Retinal pigment epithelial cell (primary cell): ENCODE measurements at regions not wholly inside any gene's neighbourhood (a gene's known extent, or its start where the extent isn't known, plus 50 kb on each side); places are given as distances from the start of the nearest gene placed in this dataset.

ENCODE experiments used
- DNase-seq: peaks from one replicate; pipeline ENCODE4 v3.0.0-alpha.2; 2010; ENCODE audit warnings: low read depth
- H3K4me3 ChIP-seq: 2 replicates; pipeline ENCODE4 v1.5.1; 2011; ENCODE audit warnings: mild to moderate bottlenecking, low read length, control low read depth, moderate library complexity
- TF ChIP-seq, protein P1 (sequence below): conservative IDR thresholded peaks from 2 replicates; pipeline ENCODE4 v1.5.1; 2011; ENCODE audit warnings: low read depth, low read length, control low read depth, inconsistent platforms

DNA sequence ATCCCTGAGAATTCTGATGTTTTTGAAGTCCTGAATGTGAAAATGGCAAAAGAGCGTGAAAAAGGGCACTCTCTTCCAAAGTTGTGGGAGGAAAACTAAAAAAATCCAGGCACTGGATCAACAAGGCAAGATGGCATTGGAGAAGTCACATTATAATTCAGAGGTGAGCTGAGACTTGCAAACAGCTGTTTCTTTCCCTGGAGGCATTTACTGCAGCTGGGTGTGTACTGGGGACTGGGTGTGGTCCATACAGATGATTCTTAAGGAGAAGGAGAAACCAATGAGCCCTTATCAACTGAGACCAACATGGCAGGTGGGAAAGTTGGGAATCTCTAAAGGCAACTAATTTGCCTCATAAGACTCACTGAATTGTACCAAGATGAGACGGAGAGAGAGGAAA, 313.9 kb downstream of the TRIB2 start:
- TF ChIP-seq, protein P1, sequence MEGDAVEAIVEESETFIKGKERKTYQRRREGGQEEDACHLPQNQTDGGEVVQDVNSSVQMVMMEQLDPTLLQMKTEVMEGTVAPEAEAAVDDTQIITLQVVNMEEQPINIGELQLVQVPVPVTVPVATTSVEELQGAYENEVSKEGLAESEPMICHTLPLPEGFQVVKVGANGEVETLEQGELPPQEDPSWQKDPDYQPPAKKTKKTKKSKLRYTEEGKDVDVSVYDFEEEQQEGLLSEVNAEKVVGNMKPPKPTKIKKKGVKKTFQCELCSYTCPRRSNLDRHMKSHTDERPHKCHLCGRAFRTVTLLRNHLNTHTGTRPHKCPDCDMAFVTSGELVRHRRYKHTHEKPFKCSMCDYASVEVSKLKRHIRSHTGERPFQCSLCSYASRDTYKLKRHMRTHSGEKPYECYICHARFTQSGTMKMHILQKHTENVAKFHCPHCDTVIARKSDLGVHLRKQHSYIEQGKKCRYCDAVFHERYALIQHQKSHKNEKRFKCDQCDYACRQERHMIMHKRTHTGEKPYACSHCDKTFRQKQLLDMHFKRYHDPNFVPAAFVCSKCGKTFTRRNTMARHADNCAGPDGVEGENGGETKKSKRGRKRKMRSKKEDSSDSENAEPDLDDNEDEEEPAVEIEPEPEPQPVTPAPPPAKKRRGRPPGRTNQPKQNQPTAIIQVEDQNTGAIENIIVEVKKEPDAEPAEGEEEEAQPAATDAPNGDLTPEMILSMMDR, result no peak
- DNase-seq, result no peak
- H3K4me3 ChIP-seq, result no peak overlapping the region

GRCh38 chr2:13034861-13035260, 318.1 kb downstream of the TRIB2 start:
- no peak for DNase-seq
- TF ChIP-seq, protein P1, result no peak
- no peak overlapping the region for H3K4me3 ChIP-seq

GRCh38 chr2:13035866-13036265, 319.1 kb downstream of the TRIB2 start:
- no peak for DNase-seq
- TF ChIP-seq, protein P1, result no peak
- no peak overlapping the region for H3K4me3 ChIP-seq

DNA sequence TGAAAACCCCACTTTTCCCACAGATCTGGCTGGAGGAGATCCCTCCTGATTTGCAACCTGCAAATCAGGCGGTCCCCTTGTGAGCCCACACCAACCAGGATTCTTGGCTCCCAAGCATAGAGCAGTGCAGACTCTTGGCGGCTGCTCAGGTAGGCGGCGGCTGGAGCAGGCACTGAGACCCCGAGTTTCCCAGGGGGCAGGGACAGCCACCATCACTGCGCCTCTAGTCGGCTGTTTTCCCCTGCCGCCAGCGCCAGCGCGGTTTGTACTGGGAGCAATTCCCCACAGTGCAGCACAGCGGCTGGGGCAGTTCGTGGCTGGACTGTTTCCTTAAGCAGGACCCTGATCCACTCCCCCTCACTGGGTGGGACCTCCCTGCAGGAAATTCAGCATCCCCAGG, 323.3 kb downstream of the TRIB2 start:
- H3K4me3 ChIP-seq, result no peak overlapping the region
- DNase-seq, result no peak
- TF ChIP-seq, protein P1, result no peak

DNA sequence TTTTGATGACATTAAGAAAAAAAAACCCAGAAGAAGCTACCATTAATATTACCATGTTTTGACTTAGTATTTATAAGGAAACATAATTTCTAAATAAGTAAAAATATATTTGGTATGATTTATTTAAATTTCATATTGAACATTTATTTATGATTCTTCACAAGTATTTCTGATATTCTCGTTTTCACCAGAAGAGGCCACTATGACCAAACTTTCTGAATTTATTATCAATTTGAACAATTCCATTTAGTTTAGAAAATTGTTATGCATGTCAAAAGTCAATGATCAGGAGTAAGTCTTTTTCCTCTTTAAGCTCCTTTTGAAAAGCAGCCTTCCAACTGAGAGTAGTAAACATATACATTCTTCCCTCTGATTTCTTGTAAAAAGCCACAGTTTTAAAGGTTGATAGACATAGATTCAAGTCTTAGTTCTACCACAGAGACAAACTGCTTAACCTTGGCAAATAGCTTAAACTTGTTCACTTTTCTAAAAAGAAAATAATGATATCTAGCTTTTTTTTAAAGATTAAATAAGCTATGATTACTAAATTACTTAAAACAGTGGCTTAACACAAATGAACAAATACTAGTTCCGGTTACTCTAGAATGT, 329.9 kb downstream of the TRIB2 start:
- H3K4me3 ChIP-seq, result no peak overlapping the region
- TF ChIP-seq, protein P1, result peak; percentile 36
- DNase-seq, result no peak

GRCh38 chr2:13050764-13051163, 334.0 kb downstream of the TRIB2 start:
- no peak overlapping the region for H3K4me3 ChIP-seq
- DNase-seq, result no peak
- TF ChIP-seq, protein P1, result no peak

GRCh38 chr2:13052547-13052946, 335.8 kb downstream of the TRIB2 start:
- H3K4me3 ChIP-seq, result no peak overlapping the region
- TF ChIP-seq, protein P1, result no peak
- DNase-seq, result no peak
